HepG2 (cell line): ENCODE measurements at regions not wholly inside any gene's neighbourhood (a gene's known extent, or its start where the extent isn't known, plus 50 kb on each side); places are given as distances from the start of the nearest gene placed in this dataset.

ENCODE experiments used
- ARNTL ChIP-seq: sonication (generic); formaldehyde crosslinking; IDR thresholded peaks from 2 replicates; pipeline ENCODE4 v1.4.0; 2020; ENCODE audit warnings: mild to moderate bottlenecking, missing genetic modification reagents
- ATF7-NPFF ChIP-seq: sonication (generic); formaldehyde crosslinking; IDR thresholded peaks from 2 replicates; pipeline ENCODE4 v1.8.1; 2023; ENCODE audit warnings: mild to moderate bottlenecking, low read depth, missing genetic modification reagents, moderate library complexity
- CHD2 ChIP-seq: IDR thresholded peaks from 2 replicates; pipeline ENCODE4 v1.6.1; 2011; ENCODE audit warnings: low read depth, low read length, improper control_type of control experiment
- DNMT1 ChIP-seq: sonication (generic); formaldehyde crosslinking; IDR thresholded peaks from 2 replicates; pipeline ENCODE4 v1.5.1; 2020; ENCODE audit warnings: mild to moderate bottlenecking, missing genetic modification reagents
- ELF1 ChIP-seq: sonication (generic); formaldehyde crosslinking; IDR thresholded peaks from 2 replicates; pipeline ENCODE4 v1.4.0; 2020; ENCODE audit warnings: missing genetic modification reagents
- GATAD2A ChIP-seq: IDR thresholded peaks from 2 replicates; pipeline ENCODE4 v1.6.1; 2016
- GTF2F1 ChIP-seq: fragments of 150-350 bp; IDR thresholded peaks from 2 replicates; pipeline ENCODE4 v1.6.1; 2014; ENCODE audit warnings: low read length
- HCFC1 ChIP-seq: fragments of 150-350 bp; IDR thresholded peaks from 2 replicates; pipeline ENCODE4 v1.6.1; 2014; ENCODE audit warnings: low read depth, low read length
- MLXIP ChIP-seq: sonication (generic); formaldehyde crosslinking; IDR thresholded peaks from 2 replicates; pipeline ENCODE4 v1.9.0; 2021; ENCODE audit warnings: missing genetic modification reagents, borderline replicate concordance
- MTERF4 ChIP-seq: sonication (generic); formaldehyde crosslinking; IDR thresholded peaks from 2 replicates; pipeline ENCODE4 v1.8.0; 2023; ENCODE audit warnings: mild to moderate bottlenecking, missing genetic modification reagents
- MYC ChIP-seq: sonication (generic); formaldehyde crosslinking; IDR thresholded peaks from 2 replicates; pipeline ENCODE4 v1.9.0; 2021; ENCODE audit warnings: missing genetic modification reagents, borderline replicate concordance
- NAIF1 ChIP-seq: sonication (generic); formaldehyde crosslinking; IDR thresholded peaks from 2 replicates; pipeline ENCODE4 v1.5.0; 2020; ENCODE audit warnings: mild to moderate bottlenecking, missing genetic modification reagents, borderline replicate concordance
- NFIC ChIP-seq: IDR thresholded peaks from 2 replicates; pipeline ENCODE4 v1.6.1; 2012; ENCODE audit warnings: mild to moderate bottlenecking, low read length, inconsistent platforms
- PAX8 ChIP-seq: sonication (generic); formaldehyde crosslinking; IDR thresholded peaks from 2 replicates; pipeline ENCODE4 v1.8.0; 2022; ENCODE audit warnings: mild to moderate bottlenecking, missing genetic modification reagents, borderline replicate concordance
- PHF5A ChIP-seq: IDR thresholded peaks from one replicate; pipeline ENCODE4 v1.6.1; 2018; ENCODE audit warnings: low read depth, missing genetic modification reagents; ENCODE audit not compliant: unreplicated experiment
- SCMH1 ChIP-seq: sonication (generic); formaldehyde crosslinking; IDR thresholded peaks from 2 replicates; pipeline ENCODE4 v1.9.0; 2021; ENCODE audit warnings: missing genetic modification reagents, mild to moderate bottlenecking, borderline replicate concordance
- SRY ChIP-seq: sonication (generic); formaldehyde crosslinking; IDR thresholded peaks from 2 replicates; pipeline ENCODE4 v1.8.0; 2022; ENCODE audit warnings: mild to moderate bottlenecking, missing genetic modification reagents
- ZKSCAN1 ChIP-seq: fragments of 150-350 bp; IDR thresholded peaks from 2 replicates; pipeline ENCODE4 v1.6.1; 2014; ENCODE audit warnings: low read length
- ZNF20 ChIP-seq: sonication (generic); formaldehyde crosslinking; IDR thresholded peaks from 2 replicates; pipeline ENCODE4 v1.4.0; 2020; ENCODE audit warnings: mild to moderate bottlenecking, moderate library complexity, missing genetic modification reagents
- ZNF3 ChIP-seq: IDR thresholded peaks from 2 replicates; pipeline ENCODE4 v1.7.0; 2017; ENCODE audit warnings: inconsistent platforms
- ZNF414 ChIP-seq: sonication (generic); formaldehyde crosslinking; IDR thresholded peaks from 2 replicates; pipeline ENCODE4 v1.5.0; 2020; ENCODE audit warnings: missing genetic modification reagents
- ZNF564 ChIP-seq: sonication (generic); formaldehyde crosslinking; IDR thresholded peaks from 2 replicates; pipeline ENCODE4 v1.8.1; 2023; ENCODE audit warnings: mild to moderate bottlenecking, missing genetic modification reagents
- TF ChIP-seq, protein P1 (sequence below): sonication (generic); formaldehyde crosslinking; IDR thresholded peaks from 2 replicates; pipeline ENCODE4 v1.4.0; 2020; ENCODE audit warnings: missing genetic modification reagents, borderline replicate concordance
- TF ChIP-seq, protein P2 (sequence below): sonication (generic); formaldehyde crosslinking; IDR thresholded peaks from 2 replicates; pipeline ENCODE4 v1.8.1; 2023; ENCODE audit warnings: mild to moderate bottlenecking, missing genetic modification reagents
- TF ChIP-seq, protein P3 (sequence below): sonication (generic); formaldehyde crosslinking; IDR thresholded peaks from 2 replicates; pipeline ENCODE4 v1.8.1; 2023; ENCODE audit warnings: missing genetic modification reagents, mild to moderate bottlenecking, borderline replicate concordance

- TF ChIP-seq, protein P1, sequence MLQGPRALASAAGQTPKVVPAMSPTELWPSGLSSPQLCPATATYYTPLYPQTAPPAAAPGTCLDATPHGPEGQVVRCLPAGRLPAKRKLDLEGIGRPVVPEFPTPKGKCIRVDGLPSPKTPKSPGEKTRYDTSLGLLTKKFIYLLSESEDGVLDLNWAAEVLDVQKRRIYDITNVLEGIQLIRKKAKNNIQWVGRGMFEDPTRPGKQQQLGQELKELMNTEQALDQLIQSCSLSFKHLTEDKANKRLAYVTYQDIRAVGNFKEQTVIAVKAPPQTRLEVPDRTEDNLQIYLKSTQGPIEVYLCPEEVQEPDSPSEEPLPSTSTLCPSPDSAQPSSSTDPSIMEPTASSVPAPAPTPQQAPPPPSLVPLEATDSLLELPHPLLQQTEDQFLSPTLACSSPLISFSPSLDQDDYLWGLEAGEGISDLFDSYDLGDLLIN: no peak
- no peak for TF ChIP-seq DNMT1 (CRISPR knock-in tag)
- TF ChIP-seq ELF1 (CRISPR knock-in tag): 0 out of 2 replicates have a peak, but pooled peaks have one; percentile 11
- peak; percentile 40; the same call in 1 of the 2 replicates for TF ChIP-seq NFIC
- no peak for TF ChIP-seq MLXIP (CRISPR knock-in tag)
- TF ChIP-seq MYC (CRISPR knock-in tag): no peak
- no peak for TF ChIP-seq SRY (CRISPR knock-in tag)
- TF ChIP-seq GATAD2A: peak; percentile 78
- TF ChIP-seq ZNF564 (CRISPR knock-in tag): no peak
- TF ChIP-seq MTERF4 (CRISPR knock-in tag): no peak
- no peak for TF ChIP-seq PAX8
- TF ChIP-seq ATF7-NPFF: no peak
- TF ChIP-seq ZNF414 (CRISPR knock-in tag): no peak
- no peak for TF ChIP-seq PHF5A
- no peak for TF ChIP-seq ZKSCAN1
- TF ChIP-seq, protein P2, sequence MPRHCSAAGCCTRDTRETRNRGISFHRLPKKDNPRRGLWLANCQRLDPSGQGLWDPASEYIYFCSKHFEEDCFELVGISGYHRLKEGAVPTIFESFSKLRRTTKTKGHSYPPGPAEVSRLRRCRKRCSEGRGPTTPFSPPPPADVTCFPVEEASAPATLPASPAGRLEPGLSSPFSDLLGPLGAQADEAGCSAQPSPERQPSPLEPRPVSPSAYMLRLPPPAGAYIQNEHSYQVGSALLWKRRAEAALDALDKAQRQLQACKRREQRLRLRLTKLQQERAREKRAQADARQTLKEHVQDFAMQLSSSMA (CRISPR knock-in tag): no peak
- TF ChIP-seq ARNTL (CRISPR knock-in tag): no peak
- TF ChIP-seq NAIF1 (CRISPR knock-in tag): no peak
- no peak for TF ChIP-seq SCMH1 (CRISPR knock-in tag)
- TF ChIP-seq CHD2: no peak
- TF ChIP-seq, protein P3, sequence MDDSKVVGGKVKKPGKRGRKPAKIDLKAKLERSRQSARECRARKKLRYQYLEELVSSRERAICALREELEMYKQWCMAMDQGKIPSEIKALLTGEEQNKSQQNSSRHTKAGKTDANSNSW (CRISPR knock-in tag): no peak
- TF ChIP-seq GTF2F1: no peak
- TF ChIP-seq ZNF3 (CRISPR knock-in tag): no peak
- no peak for TF ChIP-seq ZNF20 (CRISPR knock-in tag)
- no peak for TF ChIP-seq HCFC1
Observed at GRCh38 chr2:234823877-234824376, 127.9 kb upstream of the SH3BP4 start (continued).
